ENCODE measurements at regions not wholly inside any gene's neighbourhood (a gene's known extent, or its start where the extent isn't known, plus 50 kb on each side); places are given as distances from the start of the nearest gene placed in this dataset.

GRCh38 chr20:40010483-40010882, 678.6 kb downstream of the MAFB start:
- TF ChIP-seq CTCF (conservative IDR thresholded peaks at IDR 0.05) (no peak), EZH2 (IDR thresholded peaks at IDR 0.05; ENCODE audit: low read depth) (no peak)
